NCI-H82 (cell line): ENCODE measurements at regions not wholly inside any gene's neighbourhood (a gene's known extent, or its start where the extent isn't known, plus 50 kb on each side); places are given as distances from the start of the nearest gene placed in this dataset.
A peak's percentile ranks its signal among the peaks of the same experiment; 100 is the strongest.

Experiments
- DNase-seq: peaks from one replicate; lab custom pipeline; 2025; lab: John Stamatoyannopoulos, UW

- DNase-seq: no peak
These were observed 323.5 kb upstream of the SALL1 start for GRCh38 chr16:51474414-51475091.

GRCh38 chr16:51473091-51473490 lies 322.0 kb upstream of the SALL1 start:
- no peak for DNase-seq

GRCh38 chr16:51470492-51470891 lies 319.4 kb upstream of the SALL1 start:
- DNase-seq: no peak

- DNase-seq: no peak
These were observed 313.9 kb upstream of the SALL1 start for GRCh38 chr16:51464996-51465395.

GRCh38 chr16:51461255-51461654 lies 310.2 kb upstream of the SALL1 start:
- no peak for DNase-seq

GRCh38 chr16:51458356-51459140 lies 307.5 kb upstream of the SALL1 start:
- peak; percentile 47 for DNase-seq

GRCh38 chr16:51457775-51458174 lies 306.7 kb upstream of the SALL1 start:
- peak; percentile 20 for DNase-seq

GRCh38 chr16:51455398-51455797 lies 304.3 kb upstream of the SALL1 start:
- DNase-seq: no peak

GRCh38 chr16:51453251-51453650 lies 302.2 kb upstream of the SALL1 start:
- DNase-seq: no peak

- peak; percentile 40 for DNase-seq
These were observed 299.8 kb upstream of the SALL1 start for GRCh38 chr16:51450909-51451308.

- no peak for DNase-seq
These were observed 299.3 kb upstream of the SALL1 start for GRCh38 chr16:51450376-51450775.

GRCh38 chr16:51449441-51449840 lies 298.4 kb upstream of the SALL1 start:
- peak; percentile 95 for DNase-seq

GRCh38 chr16:51445250-51445649 lies 294.2 kb upstream of the SALL1 start:
- DNase-seq: no peak

- DNase-seq: no peak
These were observed 292.9 kb upstream of the SALL1 start for GRCh38 chr16:51443934-51444333.

- no peak for DNase-seq
These were observed 291.2 kb upstream of the SALL1 start for GRCh38 chr16:51442141-51442870.

GRCh38 chr16:51440131-51440889 lies 289.2 kb upstream of the SALL1 start:
- peak; percentile 95 for DNase-seq

GRCh38 chr16:51439271-51439670 lies 288.2 kb upstream of the SALL1 start:
- peak; percentile 71 for DNase-seq

- DNase-seq: no peak
These were observed 285.7 kb upstream of the SALL1 start for GRCh38 chr16:51436742-51437141.

GRCh38 chr16:51434567-51435198 lies 283.6 kb upstream of the SALL1 start:
- peak; percentile 97 for DNase-seq

GRCh38 chr16:51433599-51433998 lies 282.5 kb upstream of the SALL1 start:
- DNase-seq: no peak

- DNase-seq: peak; percentile 26
These were observed 280.6 kb upstream of the SALL1 start for GRCh38 chr16:51431517-51432241.
